Mucosa of descending colon (tissue), 3 donors: ENCODE measurements at regions not wholly inside any gene's neighbourhood (a gene's known extent, or its start where the extent isn't known, plus 50 kb on each side); places are given as distances from the start of the nearest gene placed in this dataset.
"Not testable (repeated sequence)": the region's sequence is repeated elsewhere in the genome, so short reads cannot be mapped to it uniquely, and the experiment has no call there.

ENCODE experiments used
- ATAC-seq: fragments of 200-7000 bp; cut with Tn5 transposase; one replicate; pipeline ENCODE4 v1.9.1; 2020; ENCODE audit warnings: mild to moderate bottlenecking, moderate library complexity
- DNase-seq, 3 donors: peaks; one replicate each; pipeline ENCODE4 v3.0.0-alpha.2; 2020
- H3K36me3 ChIP-seq: fragments of 200-600 bp; one replicate; pipeline ENCODE4 v1.8.0; 2021; ENCODE audit warnings: low read depth, mild to moderate bottlenecking
- H3K4me1 ChIP-seq: fragments of 200-600 bp; one replicate; pipeline ENCODE4 v1.8.0; 2021; ENCODE audit warnings: low read depth, mild to moderate bottlenecking
- H3K4me3 ChIP-seq: fragments of 200-600 bp; one replicate; pipeline ENCODE4 v1.8.0; 2021; ENCODE audit warnings: mild to moderate bottlenecking
- H3K9me3 ChIP-seq: fragments of 200-600 bp; one replicate; pipeline ENCODE4 v1.8.0; 2021; ENCODE audit warnings: mild to moderate bottlenecking
- CTCF ChIP-seq: fragments of 200-600 bp; IDR thresholded peaks from one replicate; pipeline ENCODE4 v1.8.0; 2022; ENCODE audit warnings: antibody characterized with exemption, mild to moderate bottlenecking
- intact Hi-C, 2 donors: fragments of 100-400 bp; cut with DNase I in 1 of 2; cut with micrococcal nuclease in 1 of 2; formaldehyde crosslinking; loops; one replicate each; pipeline versions ENCODE4 v1.11.0 to v1.11.1; 2022; cut with DNase I, micrococcal nuclease
- donor health status: DM: no; HTN: no; CAD: no; lungs with moderate emphysema.
- donor health status: DM: no; HTN: no; CAD: no.
- donor health status: DM: no; HTN: yes; CAD: no.

GRCh38 chrX:66760651-66761050 lies 121.8 kb upstream of the EDA2R start:
- intact Hi-C loops: no loop called here
- Histone ChIP-seq H3K4me3 (no peak overlapping the region), H3K4me1 (no peaks in the 10 kb centered on the region), H3K9me3 (no peaks in the 10 kb centered on the region), H3K36me3 (no peaks in the 10 kb centered on the region)
- no peak for TF ChIP-seq CTCF
- no peak for DNase-seq
- ATAC-seq: no peak

DNA sequence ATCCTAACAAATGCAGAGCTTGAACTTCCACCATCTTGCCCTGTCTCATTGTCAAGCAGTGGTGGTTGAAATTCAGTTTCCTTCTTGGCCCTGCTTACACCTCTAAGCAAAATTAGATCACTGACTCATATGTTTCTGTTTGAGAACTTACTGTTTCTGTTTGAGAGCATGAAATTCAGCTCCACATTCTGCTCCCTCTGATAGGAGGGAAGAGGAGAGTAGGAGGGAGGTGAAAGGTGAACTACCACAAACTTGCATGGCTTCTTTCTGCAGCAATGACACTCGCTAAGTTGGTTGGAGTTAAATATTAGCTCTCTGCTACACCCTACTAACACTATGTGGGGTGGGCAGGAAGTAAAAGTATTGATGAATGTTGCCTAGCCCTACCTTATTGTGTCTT lies 117.8 kb upstream of the EDA2R start:
- H3K9me3 ChIP-seq: no peaks in the 10 kb centered on the region
- H3K4me3 ChIP-seq: no peak overlapping the region
- no peak for TF ChIP-seq CTCF
- no peaks in the 10 kb centered on the region for H3K4me1 ChIP-seq
- peak in 1 of 3 donors; percentile 7 for DNase-seq
- peak; percentile 82 for ATAC-seq
- no peaks in the 10 kb centered on the region for H3K36me3 ChIP-seq
- intact Hi-C loops: no loop called here

DNA sequence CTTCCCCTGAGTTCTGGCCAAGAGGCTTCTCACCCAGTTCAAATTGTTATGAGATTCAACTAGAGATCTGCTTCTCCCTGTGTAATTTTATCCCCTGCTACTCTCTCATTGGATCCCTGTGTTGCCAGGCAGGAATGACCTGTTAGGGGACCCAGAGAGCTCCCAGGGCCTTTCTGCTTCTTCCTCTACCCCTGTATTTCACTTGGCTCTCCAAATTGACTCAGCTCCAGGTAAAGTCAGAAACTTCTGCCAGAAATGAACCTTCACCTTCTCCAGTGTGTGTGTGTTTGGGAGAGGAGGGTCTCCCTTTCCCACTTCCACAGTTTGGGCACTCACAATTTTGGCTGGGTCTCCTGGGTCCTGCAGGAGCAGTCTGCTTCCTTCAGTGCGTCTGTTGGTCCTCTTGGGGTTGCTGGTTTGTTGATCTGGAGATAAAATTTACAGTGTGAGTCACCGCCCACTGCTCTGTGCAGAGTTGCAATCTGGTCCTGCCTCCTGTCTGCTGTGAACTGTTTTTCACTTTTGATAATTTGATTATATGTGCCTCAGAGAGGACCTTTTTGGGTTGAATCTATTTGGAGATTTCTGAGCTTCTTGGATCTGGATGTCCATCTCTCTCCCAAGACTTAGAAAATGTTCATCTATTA lies 112.4 kb upstream of the EDA2R start:
- DNase-seq (no peak), ATAC-seq (peak; percentile 53)
- Histone ChIP-seq H3K4me1 (no peaks in the 10 kb centered on the region), H3K4me3 (no peak overlapping the region), H3K9me3 (no peaks in the 10 kb centered on the region), H3K36me3 (no peaks in the 10 kb centered on the region)
- no peak for TF ChIP-seq CTCF
- intact Hi-C loops: no loop called here

- DNase-seq, ATAC-seq, H3K4me3 ChIP-seq, H3K9me3 ChIP-seq, H3K4me1 ChIP-seq, H3K36me3 ChIP-seq, intact Hi-C loops: not testable (repeated sequence)
Observed at GRCh38 chrX:66744519-66744918, 105.6 kb upstream of the EDA2R start.

DNA sequence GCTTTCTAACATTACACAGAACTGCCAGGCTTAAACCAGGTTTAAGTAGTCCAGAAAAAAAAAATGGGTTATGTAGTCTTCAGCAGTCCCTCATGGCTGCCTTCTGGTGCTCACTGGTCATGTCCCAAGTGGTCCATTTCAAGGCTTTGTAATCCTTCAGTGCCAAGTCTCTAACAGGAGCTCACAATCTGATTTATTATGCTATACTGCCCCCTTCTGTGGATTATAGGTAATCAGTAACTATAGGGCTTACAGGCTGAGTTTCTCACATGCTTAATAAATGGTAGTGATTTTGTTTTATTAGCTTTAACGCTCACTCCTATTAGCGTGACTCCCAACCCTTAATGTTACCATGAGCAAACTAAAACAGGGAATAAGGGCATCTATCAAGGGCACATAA lies 92.5 kb upstream of the EDA2R start:
- H3K4me3 ChIP-seq: no peak overlapping the region
- no peaks in the 10 kb centered on the region for H3K36me3 ChIP-seq
- no peaks in the 10 kb centered on the region for H3K9me3 ChIP-seq
- H3K4me1 ChIP-seq: no peaks in the 10 kb centered on the region
- no peak for TF ChIP-seq CTCF
- intact Hi-C loops: no loop called here
- ATAC-seq (no peak), DNase-seq (no peak)

DNA sequence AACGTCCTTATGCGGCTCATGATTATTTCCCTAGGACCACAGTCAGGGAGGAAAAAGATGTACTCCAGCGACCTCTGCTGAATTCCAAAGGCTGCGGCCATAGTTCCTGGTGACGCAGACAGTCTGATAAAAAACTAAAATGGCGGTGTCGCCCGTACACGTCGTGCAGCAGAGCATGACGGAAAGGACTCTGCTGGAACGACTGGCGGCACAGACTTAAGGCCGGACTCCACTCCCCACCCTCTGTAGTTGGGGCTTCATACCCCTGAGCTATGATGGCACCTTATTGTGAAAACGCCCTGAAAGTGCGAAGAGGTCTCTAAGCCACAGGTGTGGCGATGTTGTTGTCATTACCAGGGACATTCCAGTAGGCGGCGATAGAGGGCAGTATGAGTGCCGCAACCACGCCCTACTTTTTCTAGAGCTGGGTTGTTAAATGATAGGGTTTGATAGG lies 90.0 kb upstream of the EDA2R start:
- ATAC-seq (peak; percentile 98), DNase-seq (peak; percentile 51 to 66 (median 52))
- no peak overlapping the region for H3K4me3 ChIP-seq
- H3K4me1 ChIP-seq: no peaks in the 10 kb centered on the region
- no peaks in the 10 kb centered on the region for H3K36me3 ChIP-seq
- peak; percentile 28 for TF ChIP-seq CTCF
- H3K9me3 ChIP-seq: no peaks in the 10 kb centered on the region
- intact Hi-C loops: loop anchor here in 1 of 2 donors (10.0 kb wide), 1 partner anchor 216 kb away; no protein-coding TSS in a partner anchor
